ENCODE measurements at regions not wholly inside any gene's neighbourhood (a gene's known extent, or its start where the extent isn't known, plus 50 kb on each side); places are given as distances from the start of the nearest gene placed in this dataset.

DNA sequence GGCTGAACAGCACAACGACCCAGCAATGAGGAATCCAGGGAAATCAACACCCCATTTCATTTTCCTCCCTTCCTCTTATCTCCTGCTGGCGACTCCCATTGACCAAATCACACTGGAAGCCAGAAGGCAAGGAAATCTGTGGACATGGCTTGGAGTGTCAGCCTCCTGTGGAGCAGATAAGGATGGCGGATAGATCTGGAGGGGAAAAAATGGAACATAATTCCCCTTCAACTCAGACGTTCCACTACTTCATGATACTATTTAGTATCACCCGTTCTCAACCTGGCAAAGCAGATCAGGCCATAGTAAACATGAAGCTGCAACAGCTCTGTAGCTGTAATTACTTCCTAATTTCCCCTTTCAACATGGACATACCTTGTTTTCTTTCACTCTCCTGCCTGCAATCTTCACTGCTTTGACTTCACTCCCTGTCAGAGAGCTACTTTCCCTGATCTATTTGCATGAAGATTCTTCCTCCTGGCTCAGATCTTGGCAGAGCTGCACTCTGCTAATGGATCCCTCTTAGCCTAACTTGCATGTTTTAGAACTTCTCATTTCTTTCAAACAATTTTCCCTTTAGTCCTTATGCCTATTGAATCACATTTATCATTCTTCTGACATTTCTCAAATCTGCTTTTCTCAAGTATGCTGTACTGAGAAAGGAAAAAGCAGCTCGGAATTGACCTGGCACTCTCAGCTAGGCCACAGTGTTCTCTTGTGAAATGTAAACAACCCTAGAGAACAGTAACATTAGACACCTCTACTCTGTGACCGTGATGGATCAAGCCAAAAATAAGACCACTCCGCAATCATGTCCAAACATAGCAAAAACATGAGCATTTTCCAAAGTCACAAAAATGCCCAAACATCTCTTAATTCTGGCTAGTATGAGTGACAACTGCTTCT is 135.1 kb downstream of the ETNK1 start:
- no peak for TF ChIP-seq TAF1 (IDR thresholded peaks at IDR 0.05; ENCODE audit: low read depth, low read length)
- no peak for TF ChIP-seq POLR2A (IDR thresholded peaks at IDR 0.05; ENCODE audit: low read depth, low read length)
- no peak for TF ChIP-seq POLR2AphosphoS5 (IDR thresholded peaks at IDR 0.05; ENCODE audit: low read depth, low read length)
